GM12878 (cell line): ENCODE measurements at regions not wholly inside any gene's neighbourhood (a gene's known extent, or its start where the extent isn't known, plus 50 kb on each side); places are given as distances from the start of the nearest gene placed in this dataset.

ENCODE experiments used
- ATAC-seq: fragments of 200-7000 bp; cut with Tn5 transposase; 3 replicates; pipeline ENCODE4 v1.9.1; 2020; ENCODE audit warnings: mild to moderate bottlenecking, moderate library complexity
- BruUV-seq: library from RNA; stranded (reverse); fragments of 400-500 nt; replicated peaks from 2 replicates; lab custom pipeline; 2021; lab: Mats Ljungman, UMichigan
- CTCF ChIA-PET: fragments of 300-600 bp; sonication (Branson Sonifier 250); formaldehyde crosslinking; extraction: SDS; loops from one replicate; lab custom pipeline; 2021; ENCODE audit warnings: inconsistent platforms; lab: Yijun Ruan, JAX
- POLR2A ChIA-PET: fragments of 350-600 bp; formaldehyde crosslinking; extraction: SDS; loops from one replicate; lab custom pipeline; 2021; ENCODE audit warnings: inconsistent platforms; lab: Charles Lee
- RAD21 ChIA-PET: fragments of 300-600 bp; sonication (Branson Sonifier 250); formaldehyde crosslinking; loops from one replicate; lab custom pipeline; 2023; ENCODE audit warnings: antibody characterized with exemption; ENCODE audit not compliant: unreplicated experiment; lab: Charles Lee
- SMC1A ChIA-PET: fragments of 300-600 bp; sonication (Branson Sonifier 250); formaldehyde crosslinking; loops from one replicate; lab custom pipeline; 2023; ENCODE audit not compliant: unreplicated experiment, uncharacterized antibody; lab: Charles Lee
- DNase-seq: peaks from one replicate; pipeline ENCODE4 v3.0.0-alpha.2; 2011; ENCODE audit warnings: low read depth, low spot score
- FAIRE-seq: peaks from 3 replicates; lab custom pipeline; 2011; peaks lifted over from hg19 to GRCh38; lab: Jason Lieb, UNC
- H2AFZ ChIP-seq: 2 replicates; pipeline ENCODE4 v1.6.0; 2011; ENCODE audit warnings: low read depth, low read length, control low read depth; ENCODE audit not compliant: control insufficient read depth
- H3K27ac ChIP-seq: 2 replicates; pipeline ENCODE4 v1.5.1; 2011; ENCODE audit warnings: control low read depth; ENCODE audit not compliant: control insufficient read depth, insufficient read depth
- H3K27me3 ChIP-seq, 2 experiments: replicated peaks in 1 of 2; 2 replicates each; pipeline versions ENCODE4 v1.6.0 to v1.6.1; 2011; ENCODE audit warnings: low read length in 1 of 2; ENCODE audit not compliant: control insufficient read depth in 2 of 2, insufficient read depth in 2 of 2
- H3K36me3 ChIP-seq, 2 experiments: 2 replicates each; pipeline ENCODE4 v1.5.1; 2011; ENCODE audit warnings: low read length in 1 of 2; ENCODE audit not compliant: control insufficient read depth in 2 of 2, insufficient read depth in 2 of 2
- H3K4me1 ChIP-seq: 2 replicates; pipeline ENCODE4 v1.6.1; 2011; ENCODE audit warnings: mild to moderate bottlenecking, low read length, moderate library complexity, mixed read lengths; ENCODE audit not compliant: control insufficient read depth, insufficient read depth
- H3K4me2 ChIP-seq: 2 replicates; pipeline ENCODE4 v1.6.0; 2011; ENCODE audit warnings: control low read depth; ENCODE audit not compliant: control insufficient read depth, insufficient read depth
- H3K4me3 ChIP-seq: fragments of 200-600 bp; sonication (generic); 2 replicates; pipeline ENCODE4 v1.5.1; 2016
- H3K79me2 ChIP-seq: 2 replicates; pipeline ENCODE4 v1.6.0; 2011; ENCODE audit warnings: low read length; ENCODE audit not compliant: control insufficient read depth, insufficient read depth
- H3K9ac ChIP-seq: 2 replicates; pipeline ENCODE4 v1.8.0; 2011; ENCODE audit warnings: low read length, control low read depth, mixed read lengths; ENCODE audit not compliant: control insufficient read depth, insufficient read depth
- H3K9me3 ChIP-seq: replicated peaks from 3 replicates; pipeline ENCODE4 v1.5.1; 2011; ENCODE audit warnings: mild to moderate bottlenecking, low read length; ENCODE audit not compliant: control insufficient read depth, insufficient read depth
- H4K20me1 ChIP-seq: 2 replicates; pipeline ENCODE4 v1.6.0; 2011; ENCODE audit not compliant: control insufficient read depth, insufficient read depth
- ATF7 ChIP-seq: fragments of 450-650 bp; IDR thresholded peaks from 2 replicates; pipeline ENCODE4 v1.6.1; 2016; ENCODE audit warnings: low read depth, mild to moderate bottlenecking
- CUX1 ChIP-seq: IDR thresholded peaks from 2 replicates; pipeline ENCODE4 v1.6.1; 2012; ENCODE audit warnings: improper control_type of control experiment, low read depth, low read length; ENCODE audit not compliant: insufficient replicate concordance
- HDAC2 ChIP-seq: fragments of 200-600 bp; sonication (generic); IDR thresholded peaks from 2 replicates; pipeline ENCODE4 v1.6.1; 2017
- HSF1 ChIP-seq: fragments of 150-350 bp; IDR thresholded peaks from 2 replicates; pipeline ENCODE4 v1.6.1; 2014; ENCODE audit warnings: mild to moderate bottlenecking, low read depth, low read length
- JUND ChIP-seq: IDR thresholded peaks from 2 replicates; pipeline ENCODE4 v1.6.1; 2012; ENCODE audit warnings: low read depth, mild to moderate bottlenecking, low read length, improper control_type of control experiment, moderate library complexity
- MAX ChIP-seq: IDR thresholded peaks from 2 replicates; pipeline ENCODE4 v1.6.1; 2012; ENCODE audit warnings: low read depth, low read length, improper control_type of control experiment
- MYB ChIP-seq: fragments of 150-350 bp; IDR thresholded peaks from 2 replicates; pipeline ENCODE4 v1.6.1; 2014; ENCODE audit warnings: mild to moderate bottlenecking, low read depth, low read length, borderline replicate concordance
- NFXL1 ChIP-seq: fragments of 450-650 bp; IDR thresholded peaks from 2 replicates; pipeline ENCODE4 v1.6.1; 2017; ENCODE audit warnings: antibody characterized with exemption, mild to moderate bottlenecking, borderline replicate concordance
- NR2F1 ChIP-seq: fragments of 450-650 bp; conservative IDR thresholded peaks from 2 replicates; pipeline ENCODE4 v1.6.1; 2017; ENCODE audit warnings: mild to moderate bottlenecking
- PKNOX1 ChIP-seq: fragments of 450-650 bp; IDR thresholded peaks from 2 replicates; pipeline ENCODE4 v1.6.1; 2016; ENCODE audit warnings: mild to moderate bottlenecking
- RFX5 ChIP-seq: IDR thresholded peaks from 2 replicates; pipeline ENCODE4 v1.6.1; 2011; ENCODE audit warnings: low read depth, low read length, improper control_type of control experiment
- SREBF1 ChIP-seq: IDR thresholded peaks from 2 replicates; pipeline ENCODE4 v1.6.1; 2012; ENCODE audit warnings: mild to moderate bottlenecking, low read length
- STAT3 ChIP-seq: IDR thresholded peaks from 2 replicates; pipeline ENCODE4 v1.6.1; 2011; ENCODE audit warnings: low read depth, low read length, improper control_type of control experiment
- SUZ12 ChIP-seq: fragments of 200-600 bp; sonication (generic); IDR thresholded peaks from one replicate; pipeline ENCODE4 v1.6.1; 2018; ENCODE audit warnings: antibody characterized with exemption, mild to moderate bottlenecking; ENCODE audit not compliant: unreplicated experiment
- ZNF207 ChIP-seq: fragments of 450-650 bp; IDR thresholded peaks from 2 replicates; pipeline ENCODE4 v1.6.1; 2014; ENCODE audit warnings: antibody characterized with exemption, mild to moderate bottlenecking, borderline replicate concordance
- ZNF274 ChIP-seq: IDR thresholded peaks from one replicate; pipeline ENCODE4 v1.8.0; 2011; ENCODE audit not compliant: insufficient read length, insufficient read depth
- ZNF384 ChIP-seq: IDR thresholded peaks from 2 replicates; pipeline ENCODE4 v1.6.1; 2012; ENCODE audit warnings: low read depth, mild to moderate bottlenecking, low read length, improper control_type of control experiment, borderline replicate concordance
- ZNF622 ChIP-seq: fragments of 450-650 bp; IDR thresholded peaks from 2 replicates; pipeline ENCODE4 v1.6.1; 2017; ENCODE audit warnings: mild to moderate bottlenecking, inconsistent platforms
- ZSCAN29 ChIP-seq: fragments of 450-650 bp; IDR thresholded peaks from 2 replicates; pipeline ENCODE4 v1.6.1; 2017; ENCODE audit warnings: mild to moderate bottlenecking, moderate library complexity
- in situ Hi-C: fragments of 300-500 bp; cut with MboI; formaldehyde crosslinking; loops from 9 replicates; pipeline ENCODE4 v1.14.3; 2018; ENCODE audit warnings: mixed read lengths
- intact Hi-C: fragments of 100-400 bp; cut with micrococcal nuclease; formaldehyde crosslinking; loops from one replicate; pipeline ENCODE4 v1.14.2; 2022; ENCODE audit not compliant: unreplicated experiment

- DNase-seq (no peak), ATAC-seq (no peak), FAIRE-seq (no peak)
- RAD21 ChIA-PET, result no interaction called here
- Histone ChIP-seq H3K4me2 (no peak overlapping the region), H3K4me1 (no peaks in the 10 kb centered on the region), H3K36me3 (no peaks in the 10 kb centered on the region), H4K20me1 (no peaks in the 10 kb centered on the region), H3K9me3 (no peaks in the 10 kb centered on the region), H3K4me3 (no peak overlapping the region), H3K9ac (no peak overlapping the region), H3K27ac (no peak overlapping the region), H3K79me2 (no peaks in the 10 kb centered on the region), H2AFZ (no peak overlapping the region), H3K27me3 (no peaks in the 10 kb centered on the region)
- SMC1A ChIA-PET, result interaction anchor here (1.3 kb wide), 1 partner anchor 10 kb away, joined by 3 read pairs; no protein-coding TSS in a partner anchor
- POLR2A ChIA-PET, result no interaction called here
- in situ Hi-C loops, result no loop called here
- intact Hi-C loops, result no loop called here
- BruUV-seq, result no TSS peak
- CTCF ChIA-PET, result no interaction called here
- TF ChIP-seq ZNF622, result no peak
- TF ChIP-seq NFXL1, result no peak
- TF ChIP-seq HSF1, result no peak
- TF ChIP-seq HDAC2, result no peak
- TF ChIP-seq PKNOX1, result no peak
- no peak for TF ChIP-seq MAX
- no peak for TF ChIP-seq ZNF207
- TF ChIP-seq RFX5, result no peak
- TF ChIP-seq ZSCAN29, result no peak
- no peak for TF ChIP-seq ZNF274
- no peak for TF ChIP-seq CUX1
- no peak for TF ChIP-seq SUZ12
- no peak for TF ChIP-seq NR2F1
- TF ChIP-seq MYB, result no peak
- TF ChIP-seq SREBF1, result no peak
- TF ChIP-seq STAT3, result no peak
- no peak for TF ChIP-seq ZNF384
- TF ChIP-seq JUND, result no peak
- TF ChIP-seq ATF7, result no peak
- TF ChIP-seq, all 136 proteins: peak for 0
Observed at GRCh38 chr7:136171233-136171632, 194.1 kb upstream of the MTPN start.
